Tibial nerve (tissue), 4 donors: ENCODE measurements at regions not wholly inside any gene's neighbourhood (a gene's known extent, or its start where the extent isn't known, plus 50 kb on each side); places are given as distances from the start of the nearest gene placed in this dataset.

Experiments used
- CTCF ChIP-seq, 5 experiments: fragments of 200-600 bp in 3 of 5; fragments of 450-650 bp in 2 of 5; sonication (generic) in 3 of 5; IDR thresholded peaks; one replicate each; pipeline ENCODE4 v1.5.1; 2016 to 2019; ENCODE audit warnings: antibody characterized with exemption in 5 of 5, mild to moderate bottlenecking in 3 of 5, moderate library complexity in 2 of 5
- EP300 ChIP-seq, 2 donors: sonication (generic); formaldehyde crosslinking; IDR thresholded peaks; one replicate each; pipeline ENCODE4 v1.6.1; 2017; ENCODE audit warnings: antibody characterized with exemption in 2 of 2, mild to moderate bottlenecking in 1 of 2
- POLR2A ChIP-seq, 2 donors: fragments of 450-650 bp; IDR thresholded peaks; one replicate each; pipeline ENCODE4 v1.6.1; 2017; ENCODE audit warnings: antibody characterized with exemption in 2 of 2, mild to moderate bottlenecking in 2 of 2, moderate library complexity in 2 of 2

- TF ChIP-seq POLR2A (IDR thresholded peaks at IDR 0.05): no peak
- TF ChIP-seq CTCF (IDR thresholded peaks at IDR 0.05): no peak
- TF ChIP-seq EP300 (IDR thresholded peaks at IDR 0.05): no peak
These were observed 871.6 kb upstream of the MDGA2 start for GRCh38 chr14:48546996-48547395.
